A673 (cell line): ENCODE measurements at regions not wholly inside any gene's neighbourhood (a gene's known extent, or its start where the extent isn't known, plus 50 kb on each side); places are given as distances from the start of the nearest gene placed in this dataset.

ENCODE experiments used
- BruUV-seq: library from RNA; stranded (reverse); fragments of 400-500 nt; replicated peaks from 2 replicates; lab custom pipeline; 2021; lab: Mats Ljungman, UMichigan
- CTCF ChIA-PET: fragments of 300-600 bp; sonication (Branson Sonifier 250); formaldehyde crosslinking; loops from one replicate; lab custom pipeline; 2022; ENCODE audit warnings: antibody characterized with exemption; lab: Charles Lee
- POLR2A ChIA-PET: fragments of 300-600 bp; sonication (Branson Sonifier 250); formaldehyde crosslinking; loops from one replicate; lab custom pipeline; 2022; ENCODE audit warnings: antibody characterized with exemption; ENCODE audit not compliant: low non-redundant PET; lab: Charles Lee
- DNase-seq: peaks from one replicate; pipeline ENCODE4 v3.0.0-alpha.2; 2015; ENCODE audit warnings: low spot score
- H3K27ac ChIP-seq: fragments of 200-600 bp; sonication (generic); 2 replicates; pipeline ENCODE4 v1.5.1; 2016; ENCODE audit warnings: mixed run types, low read depth, mild to moderate bottlenecking, mixed read lengths, antibody characterized with exemption, low read length; ENCODE audit not compliant: poor library complexity, severe bottlenecking
- H3K27me3 ChIP-seq: fragments of 200-600 bp; sonication (generic); replicated peaks from 2 replicates; pipeline ENCODE4 v1.6.1; 2017; ENCODE audit warnings: mixed run types, low read depth, mild to moderate bottlenecking, mixed read lengths, antibody characterized with exemption, low read length; ENCODE audit not compliant: insufficient read depth, poor library complexity
- H3K36me3 ChIP-seq: fragments of 200-600 bp; sonication (generic); 2 replicates; pipeline ENCODE4 v1.6.1; 2016; ENCODE audit warnings: mixed run types, mild to moderate bottlenecking, mixed read lengths, antibody characterized with exemption, low read length; ENCODE audit not compliant: insufficient read depth, poor library complexity, severe bottlenecking
- H3K4me1 ChIP-seq: fragments of 200-600 bp; sonication (generic); 2 replicates; pipeline ENCODE4 v1.6.1; 2017; ENCODE audit warnings: mixed run types, mild to moderate bottlenecking, mixed read lengths, antibody characterized with exemption, low read length; ENCODE audit not compliant: insufficient read depth, poor library complexity, severe bottlenecking
- H3K4me3 ChIP-seq: fragments of 200-600 bp; sonication (generic); 2 replicates; pipeline ENCODE4 v1.5.1; 2016; ENCODE audit warnings: low read depth, mixed run types, mild to moderate bottlenecking, mixed read lengths, low read length; ENCODE audit not compliant: poor library complexity, severe bottlenecking
- H3K9me3 ChIP-seq: fragments of 200-600 bp; sonication (generic); 2 replicates; pipeline ENCODE4 v1.6.1; 2016; ENCODE audit warnings: mixed run types, low read depth, mild to moderate bottlenecking, mixed read lengths, antibody characterized with exemption, low read length; ENCODE audit not compliant: poor library complexity, severe bottlenecking
- CTCF ChIP-seq: fragments of 300-800, 200-600 bp; sonication (generic); conservative IDR thresholded peaks from 2 replicates; pipeline ENCODE4 v1.5.1; 2017; ENCODE audit warnings: low read depth, mild to moderate bottlenecking, antibody characterized with exemption, low read length, moderate library complexity, mixed read lengths
- EZH2 ChIP-seq: fragments of 200-600 bp; sonication (generic); IDR thresholded peaks from 2 replicates; pipeline ENCODE4 v1.6.1; 2017; ENCODE audit warnings: borderline replicate concordance, low read depth, mild to moderate bottlenecking, mixed read lengths, antibody characterized with exemption, low read length; ENCODE audit not compliant: poor library complexity, severe bottlenecking
- intact Hi-C: fragments of 100-400 bp; cut with micrococcal nuclease; formaldehyde crosslinking; loops from one replicate; pipeline ENCODE4 v1.10.0; 2022; ENCODE audit not compliant: unreplicated experiment

- BruUV-seq = no TSS peak
- ChIA-PET POLR2A (no interaction called here), CTCF (no interaction called here)
- Histone ChIP-seq H3K4me3 (no peak overlapping the region), H3K27ac (no peak overlapping the region), H3K9me3 (no peaks in the 10 kb centered on the region), H3K36me3 (no peaks in the 10 kb centered on the region), H3K27me3 (no peaks in the 10 kb centered on the region), H3K4me1 (peaks cover 30% of the 10 kb centered on the region)
- no peak for DNase-seq
- no peak for TF ChIP-seq CTCF
- TF ChIP-seq EZH2 = no peak
- intact Hi-C loops = no loop called here
Observed at GRCh38 chr11:92764128-92764527, 205.3 kb upstream of the MTNR1B start.

GRCh38 chr11:92765082-92765840 lies 204.2 kb upstream of the MTNR1B start:
- intact Hi-C loops = no loop called here
- BruUV-seq = no TSS peak
- TF ChIP-seq CTCF = no peak
- TF ChIP-seq EZH2 = no peak
- Histone ChIP-seq H3K27ac (peak overlapping the region; percentile 68), H3K36me3 (no peaks in the 10 kb centered on the region), H3K4me1 (peaks cover 37% of the 10 kb centered on the region), H3K27me3 (no peaks in the 10 kb centered on the region), H3K4me3 (peak overlapping the region; percentile 33), H3K9me3 (no peaks in the 10 kb centered on the region)
- DNase-seq = peak; percentile 21
- POLR2A ChIA-PET = no interaction called here
- CTCF ChIA-PET = no interaction called here

GRCh38 chr11:92765965-92766371 lies 203.5 kb upstream of the MTNR1B start:
- peak overlapping the region; percentile 33 for H3K4me3 ChIP-seq
- BruUV-seq = no TSS peak

More at GRCh38 chr11:92765965-92766371, 203.5 kb upstream of the MTNR1B start:
- Histone ChIP-seq H3K4me1 (peaks cover 37% of the 10 kb centered on the region), H3K9me3 (no peaks in the 10 kb centered on the region), H3K36me3 (no peaks in the 10 kb centered on the region), H3K27ac (peak overlapping the region; percentile 68), H3K27me3 (no peaks in the 10 kb centered on the region)
- ChIA-PET CTCF (no interaction called here), POLR2A (no interaction called here)
- intact Hi-C loops = no loop called here
- TF ChIP-seq CTCF (0 out of 2 replicates have a peak, but pooled peaks have one; percentile 9), EZH2 (no peak)
- peak; percentile 91 for DNase-seq
